Transverse colon (tissue), 4 donors: ENCODE measurements at regions not wholly inside any gene's neighbourhood (a gene's known extent, or its start where the extent isn't known, plus 50 kb on each side); places are given as distances from the start of the nearest gene placed in this dataset.

Experiments
- DNase-seq: peaks from one replicate; pipeline ENCODE4 v3.0.0-alpha.2; 2019
- H3K27ac ChIP-seq, 4 donors: fragments of 200-600 bp; sonication (generic); 2 replicates each; pipeline ENCODE4 v1.5.1; 2016 to 2018; ENCODE audit warnings: inconsistent platforms in 4 of 4
- H3K27me3 ChIP-seq: fragments of 200-600 bp; sonication (generic); 2 replicates; pipeline ENCODE4 v1.5.1; 2017; ENCODE audit warnings: inconsistent platforms
- H3K36me3 ChIP-seq, 4 donors: fragments of 200-600 bp; sonication (generic); 2 replicates each; pipeline ENCODE4 v1.5.1; 2017 to 2019; ENCODE audit warnings: inconsistent platforms in 4 of 4
- H3K4me1 ChIP-seq, 4 donors: fragments of 200-600 bp; sonication (generic); 2 replicates each; pipeline ENCODE4 v1.5.1; 2017 to 2020; ENCODE audit warnings: inconsistent platforms in 4 of 4
- H3K4me3 ChIP-seq, 4 donors: fragments of 200-600 bp; sonication (generic); 1 replicate in 1 of 4; 2 replicates in 3 of 4; pipeline versions ENCODE4 v1.5.1 to v1.6.1; 2017 to 2019; ENCODE audit warnings: inconsistent platforms in 4 of 4
- H3K9me3 ChIP-seq, 2 donors: fragments of 200-600 bp; sonication (generic); 2 replicates each; pipeline ENCODE4 v1.5.1; 2017 to 2019; ENCODE audit warnings: inconsistent platforms in 2 of 2
- CTCF ChIP-seq, 5 experiments: fragments of 200-600 bp in 3 of 5; fragments of 450-650 bp in 2 of 5; sonication (generic) in 3 of 5; IDR thresholded peaks; 1 replicate in 2 of 5; 2 replicates in 3 of 5; pipeline ENCODE4 v1.5.1; 2016 to 2017; ENCODE audit warnings: antibody characterized with exemption in 5 of 5, inconsistent platforms in 3 of 5, mild to moderate bottlenecking in 2 of 5, moderate library complexity in 1 of 5
- EP300 ChIP-seq: sonication (generic); formaldehyde crosslinking; IDR thresholded peaks from one replicate; pipeline ENCODE4 v1.6.1; 2017; ENCODE audit warnings: antibody characterized with exemption, low read depth
- POLR2A ChIP-seq: fragments of 450-650 bp; IDR thresholded peaks from one replicate; pipeline ENCODE4 v1.6.1; 2016; ENCODE audit warnings: antibody characterized with exemption, mild to moderate bottlenecking, moderate library complexity
- POLR2AphosphoS5 ChIP-seq, 3 donors: sonication (generic); formaldehyde crosslinking; IDR thresholded peaks; one replicate each; pipeline ENCODE4 v1.6.1; 2016; ENCODE audit warnings: antibody characterized with exemption in 3 of 3
- WGBS, 2 donors: methylation state at CpG; one replicate each; pipeline ENCODE4 v1.1.5; 2018; ENCODE audit warnings: low coverage in 1 of 2; 5-methylcytosine and 5-hydroxymethylcytosine counted together
- in situ Hi-C, 4 donors: fragments of 200-750 bp; cut with MboI; loops; one replicate each; pipeline versions ENCODE4 v1.15.0 to v1.15.1; 2017; ENCODE audit warnings: low sequenced_read_pairs in 3 of 4, low pct_ligation_motif_present in 1 of 4, low pct_unique_long_range_greater_than_20kb in 1 of 4
- intact Hi-C: fragments of 100-400 bp; cut with DNase I; formaldehyde crosslinking; loops from one replicate; pipeline ENCODE4 v1.15.1; 2023; ENCODE audit warnings: low total_unique reads

GRCh38 chr2:183798535-183798934 lies 674.3 kb downstream of the NUP35 start:
- no peak for TF ChIP-seq EP300
- TF ChIP-seq POLR2AphosphoS5 (IDR thresholded peaks at IDR 0.05): no peak
- TF ChIP-seq POLR2A: no peak
- TF ChIP-seq CTCF (IDR thresholded peaks at IDR 0.05): no peak
- in situ Hi-C loops (no loop called here), intact Hi-C loops (no loop called here)
- no peak overlapping the region for H3K27ac ChIP-seq
- no peak for DNase-seq
- H3K36me3 ChIP-seq: no peaks in the 10 kb centered on the region
- no peaks in the 10 kb centered on the region for H3K4me1 ChIP-seq
- H3K9me3 ChIP-seq: peaks cover 5 to 8% of the 10 kb centered on the region in 2 donors
- no peaks in the 10 kb centered on the region for H3K27me3 ChIP-seq
- H3K4me3 ChIP-seq: no peak overlapping the region
- WGBS, 2 donors: 59 to 74% methylated on average over 4 of the region's 4 CpGs

- Histone ChIP-seq H3K27ac (no peak overlapping the region), H3K9me3 (peaks cover 5 to 8% of the 10 kb centered on the region in 2 donors), H3K4me3 (no peak overlapping the region), H3K36me3 (no peaks in the 10 kb centered on the region), H3K27me3 (no peaks in the 10 kb centered on the region), H3K4me1 (no peaks in the 10 kb centered on the region)
- 78 to 92% methylated on average over 3 of the region's 3 CpGs for WGBS, 2 donors
- intact Hi-C loops (no loop called here), in situ Hi-C loops (no loop called here)
- TF ChIP-seq POLR2AphosphoS5 (IDR thresholded peaks at IDR 0.05) (no peak), EP300 (no peak), POLR2A (no peak), CTCF (IDR thresholded peaks at IDR 0.05) (no peak)
- no peak for DNase-seq
Measured at GRCh38 chr2:183799761-183800160, 675.5 kb downstream of the NUP35 start.

- Histone ChIP-seq H3K36me3 (no peaks in the 10 kb centered on the region), H3K4me1 (no peaks in the 10 kb centered on the region), H3K9me3 (peaks cover 5 to 8% of the 10 kb centered on the region in 2 donors), H3K27ac (no peak overlapping the region), H3K27me3 (no peaks in the 10 kb centered on the region), H3K4me3 (no peak overlapping the region)
- in situ Hi-C loops: no loop called here
- DNase-seq: no peak
- TF ChIP-seq POLR2AphosphoS5 (IDR thresholded peaks at IDR 0.05): no peak
- no peak for TF ChIP-seq EP300
- TF ChIP-seq POLR2A: no peak
- TF ChIP-seq CTCF (IDR thresholded peaks at IDR 0.05): no peak
- intact Hi-C loops: no loop called here
Measured at GRCh38 chr2:183803596-183803995, 679.4 kb downstream of the NUP35 start.

- no peaks in the 10 kb centered on the region for H3K4me1 ChIP-seq
- intact Hi-C loops (no loop called here), in situ Hi-C loops (no loop called here)
- no peaks in the 10 kb centered on the region for H3K27me3 ChIP-seq
- H3K9me3 ChIP-seq: no peaks in the 10 kb centered on the region
- no peak overlapping the region for H3K27ac ChIP-seq
- H3K36me3 ChIP-seq: no peaks in the 10 kb centered on the region
- no peak for DNase-seq
- 86 to 89% methylated on average over 3 of the region's 3 CpGs for WGBS, 2 donors
- no peak for TF ChIP-seq EP300
- TF ChIP-seq POLR2AphosphoS5 (IDR thresholded peaks at IDR 0.05): no peak
- TF ChIP-seq POLR2A: no peak
- no peak for TF ChIP-seq CTCF (IDR thresholded peaks at IDR 0.05)
- no peak overlapping the region for H3K4me3 ChIP-seq
Measured at GRCh38 chr2:183807870-183808269, 683.6 kb downstream of the NUP35 start.
